NT2/D1 (cell line): ENCODE measurements at regions not wholly inside any gene's neighbourhood (a gene's known extent, or its start where the extent isn't known, plus 50 kb on each side); places are given as distances from the start of the nearest gene placed in this dataset.
"Not testable (repeated sequence)": the region's sequence is repeated elsewhere in the genome, so short reads cannot be mapped to it uniquely, and the experiment has no call there.

ENCODE experiments used
- DNase-seq: peaks from one replicate; pipeline ENCODE4 v3.0.0-alpha.2; 2011; ENCODE audit warnings: low read depth, low spot score
- H3K27me3 ChIP-seq: 2 replicates; pipeline ENCODE4 v1.6.0; 2011; ENCODE audit warnings: mild to moderate bottlenecking; ENCODE audit not compliant: insufficient read length, insufficient read depth
- H3K36me3 ChIP-seq: 2 replicates; pipeline ENCODE4 v1.6.1; 2011; ENCODE audit warnings: mild to moderate bottlenecking, low read length, mixed read lengths; ENCODE audit not compliant: insufficient read depth, insufficient read length
- H3K4me1 ChIP-seq: 2 replicates; pipeline ENCODE4 v1.5.1; 2011; ENCODE audit not compliant: insufficient read depth, insufficient read length
- H3K4me3 ChIP-seq: 2 replicates; pipeline ENCODE4 v1.5.1; 2011; ENCODE audit warnings: low read depth; ENCODE audit not compliant: insufficient read length
- H3K9ac ChIP-seq: 2 replicates; pipeline ENCODE4 v1.6.0; 2011; ENCODE audit warnings: low read depth; ENCODE audit not compliant: insufficient read length
- H3K9me3 ChIP-seq: 2 replicates; pipeline ENCODE4 v1.5.1; 2011; ENCODE audit warnings: mild to moderate bottlenecking, low read length; ENCODE audit not compliant: insufficient read depth
- SUZ12 ChIP-seq: IDR thresholded peaks from 2 replicates; pipeline ENCODE4 v1.6.1; 2011; ENCODE audit not compliant: insufficient read length, insufficient read depth; ENCODE audit errors: extremely low read depth
- YY1 ChIP-seq: IDR thresholded peaks from 2 replicates; pipeline ENCODE4 v1.6.1; 2011; ENCODE audit not compliant: insufficient read length, insufficient read depth
- ZNF274 ChIP-seq: IDR thresholded peaks from 2 replicates; pipeline ENCODE4 v1.6.1; 2011; ENCODE audit warnings: mild to moderate bottlenecking, low read depth, low read length

GRCh38 chr6:12483712-12484111 is 193.6 kb downstream of the EDN1 start:
- H3K27me3 ChIP-seq, result no peaks in the 10 kb centered on the region
- no peak overlapping the region for H3K4me3 ChIP-seq
- no peaks in the 10 kb centered on the region for H3K36me3 ChIP-seq
- H3K4me1 ChIP-seq, result no peaks in the 10 kb centered on the region
- no peaks in the 10 kb centered on the region for H3K9me3 ChIP-seq
- H3K9ac ChIP-seq, result no peak overlapping the region
- DNase-seq, result no peak
- TF ChIP-seq YY1 (no peak), ZNF274 (no peak), SUZ12 (no peak)

- Histone ChIP-seq H3K9me3 (no peaks in the 10 kb centered on the region), H3K9ac (no peak overlapping the region), H3K4me1 (no peaks in the 10 kb centered on the region), H3K36me3 (no peaks in the 10 kb centered on the region), H3K27me3 (no peaks in the 10 kb centered on the region), H3K4me3 (no peak overlapping the region)
- no peak for DNase-seq
- no peak for TF ChIP-seq SUZ12
- TF ChIP-seq ZNF274, result no peak
- no peak for TF ChIP-seq YY1
Measured at GRCh38 chr6:12484519-12484918, 194.4 kb downstream of the EDN1 start.

GRCh38 chr6:12485226-12485764 is 195.1 kb downstream of the EDN1 start:
- no peak overlapping the region for H3K4me3 ChIP-seq
- no peaks in the 10 kb centered on the region for H3K27me3 ChIP-seq
- no peak for TF ChIP-seq SUZ12
- no peak for TF ChIP-seq ZNF274
- no peaks in the 10 kb centered on the region for H3K9me3 ChIP-seq
- H3K9ac ChIP-seq, result no peak overlapping the region
- no peak for DNase-seq
- no peaks in the 10 kb centered on the region for H3K4me1 ChIP-seq
- no peaks in the 10 kb centered on the region for H3K36me3 ChIP-seq

- Histone ChIP-seq H3K4me3 (no peak overlapping the region), H3K9me3 (no peaks in the 10 kb centered on the region), H3K9ac (no peak overlapping the region), H3K27me3 (no peaks in the 10 kb centered on the region), H3K4me1 (no peaks in the 10 kb centered on the region), H3K36me3 (no peaks in the 10 kb centered on the region)
- no peak for DNase-seq
- TF ChIP-seq YY1, result no peak
- TF ChIP-seq ZNF274, result no peak
- TF ChIP-seq SUZ12, result no peak
Measured at GRCh38 chr6:12485837-12486236, 195.7 kb downstream of the EDN1 start.

GRCh38 chr6:12490351-12490903 is 200.3 kb downstream of the EDN1 start:
- no peak for DNase-seq
- Histone ChIP-seq H3K4me1 (no peaks in the 10 kb centered on the region), H3K9me3 (no peaks in the 10 kb centered on the region), H3K9ac (no peak overlapping the region), H3K4me3 (no peak overlapping the region), H3K36me3 (no peaks in the 10 kb centered on the region), H3K27me3 (no peaks in the 10 kb centered on the region)
- TF ChIP-seq ZNF274 (no peak), YY1 (no peak), SUZ12 (no peak)

GRCh38 chr6:12490904-12491571 is 200.9 kb downstream of the EDN1 start:
- TF ChIP-seq ZNF274 (no peak), SUZ12 (no peak), YY1 (no peak)
- no peak for DNase-seq
- Histone ChIP-seq H3K4me1 (no peaks in the 10 kb centered on the region), H3K27me3 (no peaks in the 10 kb centered on the region), H3K9ac (no peak overlapping the region), H3K4me3 (no peak overlapping the region), H3K9me3 (no peaks in the 10 kb centered on the region), H3K36me3 (no peaks in the 10 kb centered on the region)

- H3K4me3 ChIP-seq, DNase-seq, H3K36me3 ChIP-seq, H3K9me3 ChIP-seq, H3K4me1 ChIP-seq, H3K9ac ChIP-seq, H3K27me3 ChIP-seq: not testable (repeated sequence)
Measured at GRCh38 chr6:12492929-12493328, 202.8 kb downstream of the EDN1 start.
